ENCODE measurements at regions not wholly inside any gene's neighbourhood (a gene's known extent, or its start where the extent isn't known, plus 50 kb on each side); places are given as distances from the start of the nearest gene placed in this dataset.
"Not testable (repeated sequence)": the region's sequence is repeated elsewhere in the genome, so short reads cannot be mapped to it uniquely, and the experiment has no call there.

- H3K27ac ChIP-seq (ENCODE audit: low read length): no peak overlapping the region
- H3K9me3 ChIP-seq (ENCODE audit: low read length): no peaks in the 10 kb centered on the region
- TF ChIP-seq POLR2AphosphoS5 (IDR thresholded peaks at IDR 0.05) (no peak), RAD21 (conservative IDR thresholded peaks at IDR 0.05) (no peak)
- H3K79me2 ChIP-seq (replicated peaks; ENCODE audit: insufficient read depth, low read length): no peaks in the 10 kb centered on the region
- no peak overlapping the region for H3K4me3 ChIP-seq (ENCODE audit: low read length)
- H3K9ac ChIP-seq (ENCODE audit: low read length): no peak overlapping the region
- no peaks in the 10 kb centered on the region for H3F3A ChIP-seq (ENCODE audit: insufficient read depth, low read length, poor library complexity, severe bottlenecking)
- H2AFZ ChIP-seq (ENCODE audit: low read depth, low read length): no peak overlapping the region
- H3K4me2 ChIP-seq (ENCODE audit: low read length): no peak overlapping the region
- no peaks in the 10 kb centered on the region for H3K27me3 ChIP-seq (ENCODE audit: insufficient read depth, low read depth, low read length)
- no peaks in the 10 kb centered on the region for H3K36me3 ChIP-seq (ENCODE audit: insufficient read depth, low read length)
- no peaks in the 10 kb centered on the region for H4K20me1 ChIP-seq (ENCODE audit: insufficient read depth)
- no peaks in the 10 kb centered on the region for H3K9me2 ChIP-seq (ENCODE audit: insufficient read depth, low read length)
These were observed 1046.7 kb downstream of the HACE1 start for GRCh38 chr6:103812970-103813369.

GRCh38 chr6:103801901-103802479, 1057.7 kb downstream of the HACE1 start:
- not testable (repeated sequence) for H3K36me3 ChIP-seq (ENCODE audit: insufficient read depth, low read length); H4K20me1 ChIP-seq (ENCODE audit: insufficient read depth); H3K27ac ChIP-seq (ENCODE audit: low read length); H3F3A ChIP-seq (ENCODE audit: insufficient read depth, low read length, poor library complexity, severe bottlenecking); H3K4me3 ChIP-seq (ENCODE audit: low read length); H3K9ac ChIP-seq (ENCODE audit: low read length); H3K9me2 ChIP-seq (ENCODE audit: insufficient read depth, low read length); H3K79me2 ChIP-seq (replicated peaks; ENCODE audit: insufficient read depth, low read length); H3K9me3 ChIP-seq (ENCODE audit: low read length); H2AFZ ChIP-seq (ENCODE audit: low read depth, low read length); H3K4me2 ChIP-seq (ENCODE audit: low read length); H3K27me3 ChIP-seq (ENCODE audit: insufficient read depth, low read depth, low read length)

GRCh38 chr6:103799971-103800670, 1059.6 kb downstream of the HACE1 start:
- no peaks in the 10 kb centered on the region for H3K9me3 ChIP-seq (ENCODE audit: low read length)
- no peak overlapping the region for H3K27ac ChIP-seq (ENCODE audit: low read length)

More at GRCh38 chr6:103799971-103800670, 1059.6 kb downstream of the HACE1 start:
- Histone ChIP-seq H4K20me1 (ENCODE audit: insufficient read depth) (no peaks in the 10 kb centered on the region), H3K27me3 (ENCODE audit: insufficient read depth, low read depth, low read length) (no peaks in the 10 kb centered on the region), H3K9ac (ENCODE audit: low read length) (no peak overlapping the region), H3F3A (ENCODE audit: insufficient read depth, low read length, poor library complexity, severe bottlenecking) (no peaks in the 10 kb centered on the region), H3K4me2 (ENCODE audit: low read length) (no peak overlapping the region), H3K9me2 (ENCODE audit: insufficient read depth, low read length) (no peaks in the 10 kb centered on the region), H3K4me3 (ENCODE audit: low read length) (no peak overlapping the region), H3K79me2 (replicated peaks; ENCODE audit: insufficient read depth, low read length) (no peaks in the 10 kb centered on the region), H3K36me3 (ENCODE audit: insufficient read depth, low read length) (no peaks in the 10 kb centered on the region), H2AFZ (ENCODE audit: low read depth, low read length) (no peak overlapping the region)
- TF ChIP-seq SMC3 (conservative IDR thresholded peaks at IDR 0.05; ENCODE audit: poor library complexity) (no peak), EZH2 (IDR thresholded peaks at IDR 0.05; ENCODE audit: borderline replicate concordance, insufficient read depth, low read length, poor library complexity, severe bottlenecking) (no peak), POLR2AphosphoS5 (IDR thresholded peaks at IDR 0.05) (no peak), RAD21 (conservative IDR thresholded peaks at IDR 0.05) (no peak), CTCF (IDR thresholded peaks at IDR 0.05; ENCODE audit: poor library complexity, severe bottlenecking) (no peak), EP300 (conservative IDR thresholded peaks at IDR 0.05; ENCODE audit: poor library complexity, severe bottlenecking) (no peak), MXI1 (conservative IDR thresholded peaks at IDR 0.05; ENCODE audit: poor library complexity, severe bottlenecking) (no peak), REST (IDR thresholded peaks at IDR 0.05; ENCODE audit: borderline replicate concordance) (no peak), TAF1 (IDR thresholded peaks at IDR 0.05; ENCODE audit: low read depth) (no peak)
